T-helper 9 cell (primary cell): ENCODE measurements at regions not wholly inside any gene's neighbourhood (a gene's known extent, or its start where the extent isn't known, plus 50 kb on each side); places are given as distances from the start of the nearest gene placed in this dataset.
"Not testable (repeated sequence)": the region's sequence is repeated elsewhere in the genome, so short reads cannot be mapped to it uniquely, and the experiment has no call there.

ENCODE experiments used
- DNase-seq: peaks from one replicate; pipeline ENCODE4 v3.0.0-alpha.2; 2020

- no peak for DNase-seq
Measured at GRCh38 chr9:79489261-79490000, 82.3 kb upstream of the TLE4 start.

- no peak for DNase-seq
Measured at GRCh38 chr9:79490657-79491248, 81.0 kb upstream of the TLE4 start.

DNA sequence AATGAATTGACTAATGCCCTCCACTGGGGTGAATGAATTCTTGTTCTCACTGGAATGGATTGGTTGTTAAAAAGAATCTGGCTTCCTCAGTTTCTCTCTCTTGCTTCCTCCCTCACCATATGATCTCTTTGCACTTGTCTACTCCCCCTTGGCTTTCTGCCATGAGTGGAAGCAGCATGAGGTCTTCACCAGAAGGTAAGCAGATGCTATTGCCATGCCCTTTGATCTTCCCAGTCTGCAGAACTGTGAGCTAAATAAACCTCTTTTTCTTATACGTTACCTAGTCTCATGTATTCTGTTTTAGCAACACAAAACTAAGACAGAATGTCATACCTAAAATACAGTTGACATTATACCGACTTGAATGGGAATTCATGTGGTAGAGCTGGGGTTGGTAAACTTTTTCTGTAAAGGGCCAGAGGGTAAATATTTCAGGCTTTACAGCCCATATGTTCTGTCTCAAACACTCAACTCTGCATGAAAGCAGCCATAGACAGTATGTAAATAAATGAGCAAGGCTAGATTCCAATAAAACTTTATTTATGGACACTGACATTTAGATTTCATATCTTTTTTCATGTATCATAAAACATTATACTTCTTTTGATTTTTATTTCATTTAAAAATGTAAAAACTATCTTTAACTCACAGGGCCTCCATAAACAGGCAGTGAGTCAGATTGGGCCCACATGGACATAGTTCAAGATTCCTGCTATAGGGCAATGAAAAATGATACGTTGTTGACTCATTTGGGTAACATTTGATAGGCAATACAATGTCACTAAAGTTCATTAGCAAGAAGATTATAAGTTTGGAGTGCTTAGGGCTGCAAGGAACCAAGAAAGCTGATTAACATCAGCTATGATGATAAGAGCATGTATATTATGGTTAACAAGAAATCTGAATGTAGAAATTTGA, 79.4 kb upstream of the TLE4 start:
- no peak for DNase-seq

- DNase-seq = not testable (repeated sequence)
Measured at GRCh38 chr9:79500196-79500864, 71.4 kb upstream of the TLE4 start.

GRCh38 chr9:79501546-79501945, 70.2 kb upstream of the TLE4 start:
- no peak for DNase-seq

DNA sequence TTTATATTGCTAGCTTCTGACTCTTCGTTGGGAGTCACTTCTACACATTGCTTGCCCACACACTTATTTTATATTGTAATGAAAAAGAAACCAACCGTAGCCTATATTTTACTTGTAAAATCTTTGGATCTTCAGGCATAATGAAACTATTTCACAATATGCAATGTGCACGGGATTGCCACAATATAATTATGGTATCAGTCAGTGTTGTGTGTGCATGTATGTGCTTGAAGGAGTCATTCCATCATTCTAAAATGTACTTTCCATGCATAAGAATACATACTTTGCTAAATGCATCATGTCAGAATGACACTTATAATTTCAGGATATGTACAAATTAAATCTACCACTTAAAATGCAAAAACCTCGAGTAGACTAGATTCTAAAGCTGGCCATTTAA, 64.0 kb upstream of the TLE4 start:
- no peak for DNase-seq

- DNase-seq = no peak
Measured at GRCh38 chr9:79512251-79512650, 59.5 kb upstream of the TLE4 start.
